Left ventricle myocardium superior (tissue), 1 donor: ENCODE measurements at regions not wholly inside any gene's neighbourhood (a gene's known extent, or its start where the extent isn't known, plus 50 kb on each side); places are given as distances from the start of the nearest gene placed in this dataset.

Source experiments
- ATAC-seq: fragments of 200-7000 bp; cut with Tn5 transposase; one replicate; pipeline ENCODE4 v1.9.1; 2020; ENCODE audit warnings: mild to moderate bottlenecking, moderate library complexity
- DNase-seq: peaks from one replicate; pipeline ENCODE4 v3.0.0-alpha.2; 2020
- intact Hi-C: fragments of 100-400 bp; cut with micrococcal nuclease; formaldehyde crosslinking; loops from one replicate; pipeline ENCODE4 v1.11.0; 2022
- donor health status: DM: no; HTN: yes; CAD: no; lungs with severe emphysema.

- DNase-seq (peak; percentile 54), ATAC-seq (peak; percentile 97)
- intact Hi-C loops, result no loop called here
Observed at GRCh38 chr1:29900712-29901111, 664.4 kb downstream of the PTPRU start.

- ATAC-seq, result peak; percentile 71
- intact Hi-C loops, result no loop called here
- no peak for DNase-seq
Observed at GRCh38 chr1:29900104-29900679, 663.9 kb downstream of the PTPRU start.

- intact Hi-C loops, result no loop called here
- no peak for DNase-seq
- no peak for ATAC-seq
Observed at GRCh38 chr1:29896791-29897714, 660.7 kb downstream of the PTPRU start.

GRCh38 chr1:29896300-29896699 lies 660.0 kb downstream of the PTPRU start:
- intact Hi-C loops, result no loop called here
- no peak for DNase-seq
- ATAC-seq, result no peak

GRCh38 chr1:29895201-29895600 lies 658.9 kb downstream of the PTPRU start:
- DNase-seq, result no peak
- intact Hi-C loops, result no loop called here
- no peak for ATAC-seq

GRCh38 chr1:29894311-29894710 lies 658.0 kb downstream of the PTPRU start:
- DNase-seq, result no peak

GRCh38 chr1:29893806-29894205 lies 657.5 kb downstream of the PTPRU start:
- ATAC-seq (no peak), DNase-seq (no peak)
- intact Hi-C loops, result no loop called here

More at GRCh38 chr1:29894311-29894710, 658.0 kb downstream of the PTPRU start:
- intact Hi-C loops, result no loop called here
- no peak for ATAC-seq

GRCh38 chr1:29893046-29893723 lies 656.9 kb downstream of the PTPRU start:
- intact Hi-C loops, result no loop called here

GRCh38 chr1:29892247-29892646 lies 655.9 kb downstream of the PTPRU start:
- intact Hi-C loops, result no loop called here
- no peak for ATAC-seq
- DNase-seq, result no peak

More at GRCh38 chr1:29893046-29893723, 656.9 kb downstream of the PTPRU start:
- ATAC-seq, result no peak
- DNase-seq, result no peak

- DNase-seq (no peak), ATAC-seq (no peak)
- intact Hi-C loops, result no loop called here
Observed at GRCh38 chr1:29890201-29890959, 654.1 kb downstream of the PTPRU start.

- no peak for ATAC-seq
- intact Hi-C loops, result no loop called here
- no peak for DNase-seq
Observed at GRCh38 chr1:29889776-29890175, 653.5 kb downstream of the PTPRU start.

GRCh38 chr1:29884740-29885139 lies 648.4 kb downstream of the PTPRU start:
- ATAC-seq (no peak), DNase-seq (no peak)
- intact Hi-C loops, result no loop called here

- DNase-seq (no peak), ATAC-seq (no peak)
- intact Hi-C loops, result no loop called here
Observed at GRCh38 chr1:29883986-29884385, 647.7 kb downstream of the PTPRU start.

- intact Hi-C loops, result no loop called here
- ATAC-seq, result no peak
- DNase-seq, result no peak
Observed at GRCh38 chr1:29883411-29883832, 647.1 kb downstream of the PTPRU start.

- no peak for DNase-seq
- intact Hi-C loops, result no loop called here
- no peak for ATAC-seq
Observed at GRCh38 chr1:29880556-29880955, 644.2 kb downstream of the PTPRU start.

GRCh38 chr1:29879217-29879616 lies 642.9 kb downstream of the PTPRU start:
- intact Hi-C loops, result no loop called here
- DNase-seq (no peak), ATAC-seq (no peak)

GRCh38 chr1:29878501-29878900 lies 642.2 kb downstream of the PTPRU start:
- no peak for ATAC-seq
- DNase-seq, result no peak
- intact Hi-C loops, result no loop called here

GRCh38 chr1:29876902-29877301 lies 640.6 kb downstream of the PTPRU start:
- intact Hi-C loops, result no loop called here
- DNase-seq, result no peak
- no peak for ATAC-seq

- no peak for DNase-seq
- no peak for ATAC-seq
- intact Hi-C loops, result no loop called here
Observed at GRCh38 chr1:29876441-29876840, 640.1 kb downstream of the PTPRU start.
